Rectal smooth muscle tissue (tissue), 1 donor: ENCODE measurements at regions not wholly inside any gene's neighbourhood (a gene's known extent, or its start where the extent isn't known, plus 50 kb on each side); places are given as distances from the start of the nearest gene placed in this dataset.

ENCODE experiments used
- H3K27ac ChIP-seq: one replicate; pipeline ENCODE4 v1.7.0; 2013; ENCODE audit warnings: low read depth, low read length, inconsistent platforms
- H3K27me3 ChIP-seq: one replicate; pipeline ENCODE4 v1.7.0; 2013; ENCODE audit warnings: low read length; ENCODE audit not compliant: control insufficient read depth, insufficient read depth
- H3K36me3 ChIP-seq: one replicate; pipeline ENCODE4 v1.7.0; 2013; ENCODE audit warnings: low read length; ENCODE audit not compliant: control insufficient read depth, insufficient read depth
- H3K4me1 ChIP-seq: one replicate; pipeline ENCODE4 v1.7.0; 2013; ENCODE audit warnings: low read length; ENCODE audit not compliant: control insufficient read depth, insufficient read depth
- H3K4me3 ChIP-seq: one replicate; pipeline ENCODE4 v1.7.0; 2013; ENCODE audit warnings: low read length
- H3K9ac ChIP-seq: one replicate; pipeline ENCODE4 v1.7.0; 2013; ENCODE audit warnings: low read length

DNA sequence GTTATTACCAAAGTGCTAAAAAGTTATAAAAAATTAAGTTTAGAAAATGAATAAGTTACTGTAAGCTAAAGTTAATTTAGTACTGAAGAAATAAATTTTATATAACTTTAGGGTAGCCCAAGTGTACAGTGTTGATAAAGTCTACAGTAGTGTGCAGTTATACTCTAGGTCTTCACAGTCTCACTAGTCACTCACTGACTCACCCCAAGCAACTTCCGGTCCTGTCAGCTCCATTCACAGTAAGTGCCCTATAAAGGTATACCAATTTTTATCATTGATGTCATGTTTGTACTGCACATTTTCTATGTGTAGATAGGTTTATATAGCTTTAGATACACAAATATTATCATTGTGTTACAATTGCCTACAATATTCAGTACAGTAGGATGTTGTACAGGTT is 518.3 kb upstream of the PIK3C3 start:
- no peak overlapping the region for H3K9ac ChIP-seq
- no peaks in the 10 kb centered on the region for H3K36me3 ChIP-seq
- H3K4me3 ChIP-seq: no peak overlapping the region
- no peak overlapping the region for H3K27ac ChIP-seq
- no peaks in the 10 kb centered on the region for H3K27me3 ChIP-seq
- no peaks in the 10 kb centered on the region for H3K4me1 ChIP-seq

DNA sequence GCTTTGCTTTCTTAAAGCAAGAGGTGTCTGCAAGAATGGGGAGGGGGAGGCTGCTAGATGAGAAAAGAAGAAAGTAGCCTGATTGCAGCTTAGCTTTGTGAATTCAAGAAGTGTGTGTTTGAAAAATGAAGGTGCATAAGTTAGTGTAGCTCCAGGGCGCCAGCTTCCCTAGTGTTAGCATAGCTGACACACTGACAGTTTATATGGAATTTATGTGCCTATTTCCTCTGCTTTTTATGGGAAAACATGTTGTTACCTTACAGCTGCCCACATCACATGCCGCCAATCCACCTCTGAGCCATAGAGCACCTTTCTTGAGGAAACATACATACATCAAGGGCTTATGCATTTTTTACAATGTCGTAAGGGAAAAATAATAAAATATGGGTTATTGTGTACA is 536.4 kb upstream of the PIK3C3 start:
- Histone ChIP-seq H3K27ac (no peak overlapping the region), H3K36me3 (no peaks in the 10 kb centered on the region), H3K4me3 (no peak overlapping the region), H3K9ac (no peak overlapping the region), H3K4me1 (no peaks in the 10 kb centered on the region), H3K27me3 (no peaks in the 10 kb centered on the region)

DNA sequence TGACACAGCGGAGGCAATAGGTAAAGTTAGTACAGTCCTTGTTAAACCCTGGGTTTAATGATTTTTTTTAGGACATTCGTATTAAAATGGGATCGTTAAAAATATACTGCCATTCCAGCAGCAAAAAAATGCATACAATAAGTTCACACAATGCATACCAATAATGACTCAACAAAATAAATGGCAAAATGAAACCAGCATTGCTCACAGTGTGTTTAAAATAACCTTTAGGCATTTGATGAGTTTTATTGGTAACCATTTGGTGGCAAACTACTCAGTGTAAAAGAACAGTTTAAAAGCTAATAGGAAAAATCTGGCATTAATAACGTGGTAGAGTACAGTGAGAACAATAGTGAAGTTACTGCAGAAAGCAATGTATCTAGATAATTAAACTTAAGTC is 539.0 kb upstream of the PIK3C3 start:
- Histone ChIP-seq H3K27me3 (no peaks in the 10 kb centered on the region), H3K4me1 (no peaks in the 10 kb centered on the region), H3K4me3 (no peak overlapping the region), H3K36me3 (no peaks in the 10 kb centered on the region), H3K27ac (no peak overlapping the region), H3K9ac (no peak overlapping the region)

DNA sequence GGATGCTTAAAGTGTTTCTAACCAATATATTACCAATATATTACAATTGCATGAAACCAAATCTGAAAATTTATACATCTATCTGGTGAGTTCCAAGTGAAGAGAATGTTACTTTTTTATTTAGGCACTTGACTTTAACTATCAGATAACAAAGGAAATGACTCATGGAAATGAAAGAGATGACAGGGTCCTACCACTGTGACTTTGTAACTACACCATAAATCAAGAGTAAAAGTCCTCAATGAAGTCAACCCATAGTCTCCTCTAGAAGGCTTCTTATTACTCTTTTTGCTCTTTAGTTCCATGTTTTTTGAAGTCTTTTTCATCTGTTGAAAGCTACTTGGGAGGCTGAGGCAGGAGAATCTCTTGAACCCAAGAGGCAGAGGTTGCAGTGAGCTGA is 545.0 kb upstream of the PIK3C3 start:
- Histone ChIP-seq H3K27me3 (no peaks in the 10 kb centered on the region), H3K27ac (no peak overlapping the region), H3K9ac (no peak overlapping the region)

GRCh38 chr18:41406834-41407233 is 548.2 kb upstream of the PIK3C3 start:
- H3K27ac ChIP-seq: no peak overlapping the region
- no peaks in the 10 kb centered on the region for H3K4me1 ChIP-seq
- no peaks in the 10 kb centered on the region for H3K27me3 ChIP-seq
- H3K36me3 ChIP-seq: no peaks in the 10 kb centered on the region
- H3K9ac ChIP-seq: no peak overlapping the region
- no peak overlapping the region for H3K4me3 ChIP-seq

More for the DNA sequence above, 545.0 kb upstream of the PIK3C3 start:
- no peaks in the 10 kb centered on the region for H3K4me1 ChIP-seq
- no peak overlapping the region for H3K4me3 ChIP-seq
- H3K36me3 ChIP-seq: no peaks in the 10 kb centered on the region

GRCh38 chr18:41396861-41397260 is 558.2 kb upstream of the PIK3C3 start:
- Histone ChIP-seq H3K36me3 (no peaks in the 10 kb centered on the region), H3K27me3 (no peaks in the 10 kb centered on the region), H3K27ac (no peak overlapping the region)

DNA sequence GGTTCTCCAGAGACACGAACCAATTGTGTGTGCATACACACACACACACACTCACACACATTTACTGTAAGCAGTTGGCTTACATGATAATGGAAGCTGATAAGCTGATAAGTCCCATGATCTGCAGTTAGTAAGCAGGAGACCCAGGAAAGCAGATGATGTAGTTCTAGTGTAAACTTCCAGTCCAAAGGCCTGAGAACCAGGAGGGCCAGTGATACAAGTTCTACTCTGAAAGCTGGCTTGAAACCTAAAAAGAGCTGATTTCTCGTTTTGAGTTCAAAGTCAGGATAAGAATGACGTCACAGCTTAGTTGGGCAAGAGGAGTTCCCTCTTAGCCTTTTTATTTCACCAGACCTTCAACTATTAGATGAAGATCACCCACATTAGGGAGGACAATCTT is 558.8 kb upstream of the PIK3C3 start:
- H3K4me3 ChIP-seq: no peak overlapping the region
- H3K27me3 ChIP-seq: no peaks in the 10 kb centered on the region
- no peak overlapping the region for H3K27ac ChIP-seq
- H3K36me3 ChIP-seq: no peaks in the 10 kb centered on the region
- H3K4me1 ChIP-seq: no peaks in the 10 kb centered on the region
- no peak overlapping the region for H3K9ac ChIP-seq

More at GRCh38 chr18:41396861-41397260, 558.2 kb upstream of the PIK3C3 start:
- H3K4me1 ChIP-seq: no peaks in the 10 kb centered on the region
- H3K4me3 ChIP-seq: no peak overlapping the region
- H3K9ac ChIP-seq: no peak overlapping the region

- Histone ChIP-seq H3K36me3 (no peaks in the 10 kb centered on the region), H3K27ac (no peak overlapping the region), H3K4me3 (no peak overlapping the region), H3K4me1 (no peaks in the 10 kb centered on the region), H3K27me3 (no peaks in the 10 kb centered on the region), H3K9ac (no peak overlapping the region)
Measured at GRCh38 chr18:41395695-41396094, 559.3 kb upstream of the PIK3C3 start.

- H3K9ac ChIP-seq: no peak overlapping the region
- H3K4me3 ChIP-seq: no peak overlapping the region
- no peak overlapping the region for H3K27ac ChIP-seq
Measured at GRCh38 chr18:41391616-41392595, 563.1 kb upstream of the PIK3C3 start.

DNA sequence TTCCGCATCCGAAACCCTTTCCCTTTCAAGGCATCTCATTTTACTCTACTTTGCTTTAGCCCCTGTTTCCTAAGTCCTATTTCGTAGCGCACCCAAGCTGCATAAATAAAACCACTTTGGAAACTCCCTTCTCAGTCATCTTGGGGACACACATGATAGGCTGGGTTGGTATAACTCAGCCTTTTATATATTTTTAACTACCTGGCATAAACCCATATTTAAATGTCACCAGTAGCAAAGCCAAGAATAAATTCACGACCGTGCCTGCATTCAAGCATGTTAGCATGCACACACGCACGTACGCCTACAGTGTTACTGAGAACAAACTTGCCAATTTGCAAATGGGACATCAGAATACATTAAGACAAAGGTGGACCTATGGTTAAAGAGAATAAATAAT is 564.7 kb upstream of the PIK3C3 start:
- Histone ChIP-seq H3K27ac (no peak overlapping the region), H3K36me3 (no peaks in the 10 kb centered on the region), H3K4me3 (no peak overlapping the region), H3K4me1 (no peaks in the 10 kb centered on the region), H3K9ac (no peak overlapping the region), H3K27me3 (no peaks in the 10 kb centered on the region)

More at GRCh38 chr18:41391616-41392595, 563.1 kb upstream of the PIK3C3 start:
- Histone ChIP-seq H3K4me1 (no peaks in the 10 kb centered on the region), H3K36me3 (no peaks in the 10 kb centered on the region), H3K27me3 (no peaks in the 10 kb centered on the region)

- H3K4me1 ChIP-seq: no peaks in the 10 kb centered on the region
- no peak overlapping the region for H3K4me3 ChIP-seq
Measured at GRCh38 chr18:41378598-41378997, 576.4 kb upstream of the PIK3C3 start.

DNA sequence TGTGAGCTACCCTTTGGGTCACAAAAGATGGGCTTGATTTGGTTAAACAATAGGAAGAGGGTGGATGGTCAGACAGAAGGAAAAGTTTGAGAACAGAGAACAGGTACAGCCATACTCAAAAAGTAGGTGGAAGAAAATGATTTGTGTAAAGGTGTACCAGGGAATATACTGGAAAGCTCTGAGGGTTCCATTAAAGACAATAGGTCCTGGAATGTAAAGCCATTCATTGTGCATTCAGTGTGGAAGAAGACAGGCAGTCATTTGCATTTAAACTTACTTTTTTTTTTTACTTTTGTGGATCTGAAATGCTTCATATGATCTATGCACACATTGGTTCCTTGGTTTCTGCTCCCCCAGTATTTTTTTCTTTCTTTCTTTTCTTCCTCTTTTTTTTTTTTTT is 581.4 kb upstream of the PIK3C3 start:
- no peak overlapping the region for H3K9ac ChIP-seq
- no peak overlapping the region for H3K27ac ChIP-seq
- H3K4me1 ChIP-seq: no peaks in the 10 kb centered on the region
- H3K36me3 ChIP-seq: no peaks in the 10 kb centered on the region
- H3K27me3 ChIP-seq: no peaks in the 10 kb centered on the region
- H3K4me3 ChIP-seq: no peak overlapping the region

More at GRCh38 chr18:41378598-41378997, 576.4 kb upstream of the PIK3C3 start:
- Histone ChIP-seq H3K9ac (no peak overlapping the region), H3K36me3 (no peaks in the 10 kb centered on the region), H3K27ac (no peak overlapping the region), H3K27me3 (no peaks in the 10 kb centered on the region)
